ENCODE measurements at regions not wholly inside any gene's neighbourhood (a gene's known extent, or its start where the extent isn't known, plus 50 kb on each side); places are given as distances from the start of the nearest gene placed in this dataset.

GRCh38 chr2:12076810-12077209, 330.4 kb downstream of the LPIN1 start:
- TF ChIP-seq TAF1 (IDR thresholded peaks at IDR 0.05; ENCODE audit: borderline replicate concordance, low read depth, low read length) (no peak), POLR2A (IDR thresholded peaks at IDR 0.05; ENCODE audit: low read depth, low read length) (no peak)
